ENCODE measurements at regions not wholly inside any gene's neighbourhood (a gene's known extent, or its start where the extent isn't known, plus 50 kb on each side); places are given as distances from the start of the nearest gene placed in this dataset.
"Not testable (repeated sequence)": the region's sequence is repeated elsewhere in the genome, so short reads cannot be mapped to it uniquely, and the experiment has no call there.

DNA sequence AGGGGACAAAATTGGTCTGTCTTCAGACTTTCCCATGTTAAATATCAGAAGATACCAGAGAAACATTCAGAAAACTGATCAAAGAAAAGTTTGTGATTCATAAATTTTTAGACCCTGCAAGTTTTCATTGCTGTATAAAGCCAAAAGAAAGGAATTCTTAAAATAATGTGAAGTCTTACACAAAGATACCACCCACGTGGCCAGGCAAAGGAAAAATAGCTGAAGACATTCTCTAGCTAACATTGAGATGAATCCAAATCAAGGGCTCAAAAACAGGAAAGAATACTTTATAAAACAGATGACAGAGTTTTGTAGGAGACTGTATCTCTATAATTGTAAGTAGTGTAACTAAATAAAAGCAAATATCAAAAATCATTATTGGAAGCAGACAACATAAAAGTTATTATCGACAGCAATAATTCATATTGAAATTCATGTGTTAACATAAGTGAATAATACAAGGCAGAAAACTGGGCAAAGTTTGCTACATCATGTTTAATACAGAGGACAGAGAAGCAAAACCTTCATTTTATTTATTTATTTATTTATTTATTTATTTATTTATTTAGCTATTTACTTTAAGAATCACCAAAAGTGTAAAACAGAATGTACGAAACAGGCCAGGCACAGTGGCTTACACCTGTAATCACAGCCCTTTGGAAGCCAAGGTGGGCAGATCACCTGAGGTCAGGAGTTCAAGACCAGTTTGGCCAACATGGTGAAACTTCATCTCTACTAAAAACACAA lies 204.6 kb upstream of the SLIT2 start:
- no peak for DNase-seq

- DNase-seq: no peak
These were observed 205.5 kb upstream of the SLIT2 start for GRCh38 chr4:20046179-20046578.

DNA sequence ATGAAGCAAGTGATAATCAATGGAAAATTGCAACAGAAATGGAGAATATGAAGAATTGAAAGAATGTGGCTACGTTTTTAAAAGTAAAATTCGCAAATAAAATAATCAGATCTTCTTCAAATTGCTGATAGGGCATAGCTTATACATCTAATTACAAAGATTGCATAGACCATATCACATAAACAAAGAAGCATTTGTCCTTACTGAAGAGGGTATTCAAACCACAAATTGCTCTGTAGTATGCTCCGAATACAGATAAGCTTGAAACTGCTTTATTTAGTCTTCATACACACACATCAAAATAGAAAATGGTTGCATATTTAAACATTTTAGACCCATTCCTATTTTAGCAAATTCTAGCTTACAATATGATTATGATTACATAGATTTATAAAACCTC lies 206.7 kb upstream of the SLIT2 start:
- no peak for DNase-seq

- no peak for DNase-seq
These were observed 207.2 kb upstream of the SLIT2 start for GRCh38 chr4:20044502-20044911.

DNA sequence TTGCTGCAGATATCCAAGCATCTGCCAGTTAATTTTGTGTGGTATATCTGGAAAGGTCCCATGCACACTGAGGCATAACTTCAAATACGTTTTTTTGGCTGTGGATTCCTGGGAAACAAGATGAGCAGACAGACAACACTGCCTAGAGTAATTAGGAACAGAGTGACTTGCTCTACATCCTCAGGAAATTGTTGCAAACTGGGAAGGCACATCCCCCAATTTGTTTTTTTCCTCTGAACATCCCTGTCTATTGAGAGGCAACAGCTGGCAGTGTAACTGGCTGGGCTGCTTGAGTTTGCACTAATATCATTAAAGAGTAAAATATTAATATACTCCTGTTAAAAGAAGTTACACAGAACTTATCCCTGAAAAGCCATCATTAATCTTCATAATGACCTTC lies 207.7 kb upstream of the SLIT2 start:
- DNase-seq: no peak

- DNase-seq: no peak
These were observed 208.9 kb upstream of the SLIT2 start for GRCh38 chr4:20042769-20043168.

DNA sequence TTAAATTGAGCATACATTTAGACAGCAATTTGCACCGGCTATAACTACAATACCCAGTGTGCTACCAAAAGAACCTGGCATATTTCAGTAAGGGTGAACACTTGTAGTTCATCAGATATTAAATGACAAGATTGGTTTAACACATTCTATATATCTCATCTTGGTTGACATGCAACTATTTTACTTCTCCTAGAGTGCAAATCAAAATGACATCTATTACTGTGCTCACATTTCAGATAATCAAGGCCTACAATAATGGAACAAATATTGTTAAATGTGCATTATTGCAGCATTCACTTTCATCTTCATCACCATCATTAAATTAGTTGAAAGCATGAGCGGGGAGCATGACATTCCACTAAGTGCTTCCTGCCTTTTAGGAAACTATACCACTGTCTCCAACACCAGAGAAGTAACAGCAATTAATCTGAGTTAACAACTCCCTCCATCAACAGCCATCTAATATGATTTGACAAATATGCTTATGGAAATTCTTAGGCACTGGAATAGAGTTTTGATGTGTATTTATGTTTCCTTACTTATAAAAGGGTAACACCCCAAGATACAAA lies 209.8 kb upstream of the SLIT2 start:
- no peak for DNase-seq

DNA sequence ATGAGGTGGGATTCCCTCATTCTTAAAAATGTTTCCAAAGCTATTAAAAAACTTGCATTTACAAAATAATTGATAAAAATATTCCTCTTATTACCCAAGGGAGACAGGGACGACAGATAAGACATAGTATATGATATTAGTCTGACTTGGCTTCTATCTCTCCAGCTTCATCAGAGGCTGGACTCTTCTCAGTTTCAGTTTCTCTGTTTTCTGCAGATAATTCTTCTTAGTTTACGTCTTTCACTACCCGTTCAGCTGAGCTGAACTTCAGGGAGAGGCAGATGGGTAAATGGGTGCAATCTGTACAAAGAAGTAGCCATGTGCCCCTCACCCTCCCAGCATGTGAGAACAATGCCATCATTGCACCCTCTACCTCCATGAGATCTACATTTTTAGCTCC lies 214.0 kb upstream of the SLIT2 start:
- no peak for DNase-seq

GRCh38 chr4:20030108-20030507 lies 221.6 kb upstream of the SLIT2 start:
- no peak for DNase-seq

GRCh38 chr4:20028645-20029044 lies 223.1 kb upstream of the SLIT2 start:
- no peak for DNase-seq

DNA sequence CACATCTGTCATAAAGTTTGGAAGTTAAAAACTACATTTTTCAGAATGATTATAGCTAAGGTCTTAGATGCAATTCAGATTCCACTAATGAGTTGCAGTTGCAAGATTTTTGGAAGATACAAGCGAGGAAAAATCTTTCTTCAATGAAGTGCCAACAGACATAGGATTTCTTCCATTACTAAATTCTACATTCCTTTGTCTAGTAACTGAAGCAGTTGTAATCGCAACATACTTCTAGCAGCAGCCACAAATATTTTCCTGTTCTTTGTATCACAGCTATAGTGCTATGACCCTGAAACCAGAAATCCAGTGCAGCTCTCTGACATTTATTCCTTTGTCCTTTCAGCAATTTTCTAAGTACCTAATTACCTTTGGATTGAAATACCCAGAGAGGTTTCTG lies 225.2 kb upstream of the SLIT2 start:
- DNase-seq: no peak

GRCh38 chr4:20022471-20022870 lies 229.2 kb upstream of the SLIT2 start:
- no peak for DNase-seq

GRCh38 chr4:20020056-20020455 lies 231.6 kb upstream of the SLIT2 start:
- no peak for DNase-seq

DNA sequence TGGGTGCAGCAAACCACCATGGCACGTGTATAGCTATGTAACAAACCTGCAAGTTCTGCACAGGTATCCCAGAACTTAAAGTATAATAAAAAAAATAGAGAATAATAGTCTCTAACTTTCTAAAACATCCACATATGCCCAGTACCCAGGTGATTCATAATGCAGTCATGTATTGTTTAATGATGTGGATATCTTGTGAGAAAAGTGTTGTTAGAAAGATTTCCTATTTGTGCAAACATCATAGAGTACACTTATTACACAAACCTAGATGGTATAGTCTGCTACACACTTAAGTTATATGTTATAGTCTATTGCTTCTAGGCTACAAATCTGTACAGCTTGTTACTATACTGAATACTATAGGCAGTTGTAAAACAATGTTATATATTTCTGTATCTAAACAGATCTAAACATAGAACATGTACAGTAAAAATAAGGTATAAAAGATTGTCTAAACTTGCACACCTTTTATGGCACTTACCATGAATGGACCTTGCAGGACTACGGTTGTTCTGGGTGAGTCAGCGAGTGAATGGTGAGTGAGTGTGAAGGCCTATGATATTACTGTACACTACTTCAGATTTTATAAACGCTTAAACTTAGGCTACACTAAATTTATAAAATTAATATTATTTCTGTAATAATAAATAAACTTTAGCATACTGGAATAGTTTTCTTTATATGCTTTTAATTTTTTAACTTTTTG lies 232.2 kb upstream of the SLIT2 start:
- no peak for DNase-seq

- no peak for DNase-seq
These were observed 234.0 kb upstream of the SLIT2 start for GRCh38 chr4:20017777-20018115.

GRCh38 chr4:20017070-20017776 lies 234.5 kb upstream of the SLIT2 start:
- DNase-seq: no peak

DNA sequence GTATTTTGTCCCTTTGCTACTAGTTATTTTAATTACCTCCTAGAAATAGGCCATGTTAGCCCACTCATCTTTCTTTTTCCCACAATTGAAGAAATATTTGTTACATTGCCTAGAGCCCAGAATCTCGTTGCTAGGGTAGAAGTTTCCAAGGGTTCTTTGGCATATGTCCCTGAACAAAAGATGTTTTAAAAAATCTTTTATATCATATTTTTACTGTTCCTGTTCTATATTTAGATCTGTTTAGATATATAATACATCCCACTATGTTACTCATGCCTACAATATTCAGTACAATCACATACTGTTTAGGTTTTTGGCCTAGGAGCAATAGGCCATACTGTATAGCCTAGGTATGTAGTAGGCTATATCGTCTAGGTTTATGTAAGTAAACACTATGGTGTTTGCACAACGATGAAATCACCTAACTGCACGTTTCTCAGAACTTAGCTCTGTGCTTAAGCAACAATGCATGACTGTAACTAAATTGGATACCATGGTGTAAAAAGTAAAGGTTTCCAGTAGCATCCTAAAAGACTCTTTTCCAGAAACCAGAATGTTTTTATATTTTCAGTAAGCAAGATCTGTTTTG lies 236.0 kb upstream of the SLIT2 start:
- no peak for DNase-seq

DNA sequence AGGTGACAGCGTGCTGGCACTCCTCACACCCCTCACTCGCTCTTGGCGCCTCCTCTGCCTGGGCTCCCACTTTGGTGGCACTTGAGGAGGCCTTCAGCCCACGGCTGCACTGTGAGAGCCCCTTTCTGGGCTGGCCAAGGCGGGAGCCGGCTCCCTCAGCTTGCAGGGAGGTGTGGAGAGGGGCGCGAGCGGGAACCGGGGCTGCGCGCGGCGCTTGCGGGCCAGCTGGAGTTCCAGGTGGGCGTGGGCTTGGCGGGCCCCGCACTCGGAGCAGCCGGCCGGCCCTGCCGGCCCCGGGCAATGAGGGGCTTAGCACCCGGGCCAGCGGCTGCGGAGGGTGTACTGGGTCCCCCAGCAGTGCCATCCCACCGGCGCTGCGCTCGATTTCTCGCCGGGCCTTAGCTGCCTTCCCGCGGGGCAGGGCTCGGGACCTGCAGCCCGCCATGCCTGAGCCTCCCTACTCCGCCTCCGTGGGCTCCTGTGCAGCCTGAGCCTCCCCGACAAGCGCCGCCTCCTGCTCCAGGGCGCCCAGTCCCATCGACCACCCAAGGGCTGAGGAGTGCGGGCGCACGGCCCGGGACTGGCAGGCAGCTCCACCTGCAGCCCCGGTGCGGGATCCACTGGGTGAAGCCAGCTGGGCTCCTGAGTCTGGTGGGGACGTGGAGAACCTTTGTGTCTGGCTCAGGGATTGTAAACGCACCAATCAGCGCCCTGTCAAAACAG lies 247.7 kb upstream of the SLIT2 start:
- not testable (repeated sequence) for DNase-seq

DNA sequence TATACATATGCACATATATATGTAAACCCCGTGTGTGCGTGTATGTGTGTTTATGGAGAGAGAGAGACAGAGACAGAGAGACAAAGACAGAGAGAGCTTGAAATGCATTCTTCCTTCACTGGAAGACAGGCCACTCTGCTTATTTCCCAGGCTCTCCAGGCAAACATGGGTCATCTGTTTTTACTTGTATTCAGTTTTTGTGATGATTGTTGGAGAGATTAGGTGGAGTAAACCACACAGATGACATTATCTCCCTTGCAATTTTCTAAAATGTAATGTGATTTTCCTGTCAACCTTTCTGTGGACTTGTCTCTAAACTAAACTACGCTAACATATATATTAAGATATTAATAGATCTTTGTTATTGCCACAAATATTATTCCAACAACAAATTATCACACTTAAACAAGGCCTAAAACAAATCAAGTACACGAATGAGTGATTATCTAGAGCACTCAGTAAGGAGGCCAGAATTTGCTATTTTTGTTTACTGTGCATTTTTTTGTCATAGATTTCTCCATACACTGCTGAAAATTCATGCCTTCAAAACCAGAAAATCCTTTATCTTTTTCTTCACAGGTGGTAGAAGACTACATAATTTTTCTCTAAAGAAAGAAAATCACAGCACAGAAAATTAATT lies 251.8 kb upstream of the SLIT2 start:
- DNase-seq: no peak

- DNase-seq: no peak
These were observed 252.4 kb upstream of the SLIT2 start for GRCh38 chr4:19999276-19999675.

GRCh38 chr4:19993242-19993641 lies 258.5 kb upstream of the SLIT2 start:
- no peak for DNase-seq

GRCh38 chr4:19992471-19993093 lies 259.1 kb upstream of the SLIT2 start:
- DNase-seq: no peak

All from DMS79 treated with DMSO at 0.1 percent for 48 hours (cell line).